Hepatocyte (in vitro differentiated cells): ENCODE measurements at regions not wholly inside any gene's neighbourhood (a gene's known extent, or its start where the extent isn't known, plus 50 kb on each side); places are given as distances from the start of the nearest gene placed in this dataset.

ENCODE experiments used
- EZH2 ChIP-seq: fragments of 200-600 bp; sonication (generic); IDR thresholded peaks from 2 replicates; pipeline ENCODE4 v1.6.1; 2016; ENCODE audit warnings: antibody characterized with exemption, mild to moderate bottlenecking, borderline replicate concordance
- TF ChIP-seq, protein P1 (sequence below): fragments of 200-600 bp; sonication (generic); IDR thresholded peaks from 2 replicates; pipeline ENCODE4 v1.5.1; 2016; ENCODE audit warnings: antibody characterized with exemption, mild to moderate bottlenecking; ENCODE audit not compliant: poor library complexity

- no peak for TF ChIP-seq EZH2
- TF ChIP-seq, protein P1, sequence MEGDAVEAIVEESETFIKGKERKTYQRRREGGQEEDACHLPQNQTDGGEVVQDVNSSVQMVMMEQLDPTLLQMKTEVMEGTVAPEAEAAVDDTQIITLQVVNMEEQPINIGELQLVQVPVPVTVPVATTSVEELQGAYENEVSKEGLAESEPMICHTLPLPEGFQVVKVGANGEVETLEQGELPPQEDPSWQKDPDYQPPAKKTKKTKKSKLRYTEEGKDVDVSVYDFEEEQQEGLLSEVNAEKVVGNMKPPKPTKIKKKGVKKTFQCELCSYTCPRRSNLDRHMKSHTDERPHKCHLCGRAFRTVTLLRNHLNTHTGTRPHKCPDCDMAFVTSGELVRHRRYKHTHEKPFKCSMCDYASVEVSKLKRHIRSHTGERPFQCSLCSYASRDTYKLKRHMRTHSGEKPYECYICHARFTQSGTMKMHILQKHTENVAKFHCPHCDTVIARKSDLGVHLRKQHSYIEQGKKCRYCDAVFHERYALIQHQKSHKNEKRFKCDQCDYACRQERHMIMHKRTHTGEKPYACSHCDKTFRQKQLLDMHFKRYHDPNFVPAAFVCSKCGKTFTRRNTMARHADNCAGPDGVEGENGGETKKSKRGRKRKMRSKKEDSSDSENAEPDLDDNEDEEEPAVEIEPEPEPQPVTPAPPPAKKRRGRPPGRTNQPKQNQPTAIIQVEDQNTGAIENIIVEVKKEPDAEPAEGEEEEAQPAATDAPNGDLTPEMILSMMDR, result no peak
These were observed 179.4 kb upstream of the SEMA3C start for GRCh38 chr7:81098213-81098612.
